Esophagus muscularis mucosa (tissue), 3 donors: ENCODE measurements at regions not wholly inside any gene's neighbourhood (a gene's known extent, or its start where the extent isn't known, plus 50 kb on each side); places are given as distances from the start of the nearest gene placed in this dataset.

Experiments
- POLR2A ChIP-seq: fragments of 450-650 bp; IDR thresholded peaks from one replicate; pipeline ENCODE4 v1.6.1; 2017; ENCODE audit warnings: antibody characterized with exemption, moderate library complexity, mild to moderate bottlenecking, low read depth
- POLR2AphosphoS5 ChIP-seq, 2 donors: sonication (generic); formaldehyde crosslinking; IDR thresholded peaks; one replicate each; pipeline ENCODE4 v1.6.1; 2017; ENCODE audit warnings: antibody characterized with exemption in 2 of 2
- TF ChIP-seq, protein P1 (sequence below), 3 experiments: fragments of 200-600 bp in 2 of 3; fragments of 450-650 bp in 1 of 3; sonication (generic) in 2 of 3; IDR thresholded peaks; one replicate each; pipeline ENCODE4 v1.5.1; 2017 to 2019; ENCODE audit warnings: antibody characterized with exemption in 3 of 3, mild to moderate bottlenecking in 2 of 3, moderate library complexity in 1 of 3

DNA sequence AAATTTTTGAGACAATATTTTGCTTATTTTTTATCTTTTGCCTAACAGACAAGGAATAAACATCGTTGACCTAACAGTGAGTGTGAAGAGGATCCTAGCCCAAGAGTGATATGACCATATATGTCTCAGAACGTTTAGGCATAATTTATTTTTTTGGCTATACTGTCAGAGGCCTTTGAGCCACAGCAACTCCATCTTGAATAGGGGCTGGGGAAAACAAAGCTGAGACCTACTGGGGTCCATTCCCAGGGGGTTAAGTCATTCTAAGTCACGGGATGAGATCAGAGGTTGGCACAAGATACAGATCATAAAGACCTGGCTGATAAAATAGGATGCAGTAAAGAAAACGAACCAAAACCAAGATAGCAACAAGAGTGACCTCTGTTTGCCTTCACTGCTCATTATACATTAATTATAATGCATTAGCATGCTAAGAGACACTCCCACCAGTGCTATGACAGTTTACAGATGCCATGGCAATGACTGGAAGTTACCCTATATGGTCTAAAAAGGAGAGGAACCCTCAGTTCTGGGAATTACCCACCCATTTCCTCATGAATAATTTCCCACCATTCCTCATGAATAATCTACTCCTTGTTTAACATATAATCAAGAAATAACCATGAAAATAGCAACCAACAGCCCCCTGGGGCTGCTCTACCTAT is 510.9 kb upstream of the PCDH9 start:
- no peak for TF ChIP-seq POLR2A
- TF ChIP-seq, protein P1, sequence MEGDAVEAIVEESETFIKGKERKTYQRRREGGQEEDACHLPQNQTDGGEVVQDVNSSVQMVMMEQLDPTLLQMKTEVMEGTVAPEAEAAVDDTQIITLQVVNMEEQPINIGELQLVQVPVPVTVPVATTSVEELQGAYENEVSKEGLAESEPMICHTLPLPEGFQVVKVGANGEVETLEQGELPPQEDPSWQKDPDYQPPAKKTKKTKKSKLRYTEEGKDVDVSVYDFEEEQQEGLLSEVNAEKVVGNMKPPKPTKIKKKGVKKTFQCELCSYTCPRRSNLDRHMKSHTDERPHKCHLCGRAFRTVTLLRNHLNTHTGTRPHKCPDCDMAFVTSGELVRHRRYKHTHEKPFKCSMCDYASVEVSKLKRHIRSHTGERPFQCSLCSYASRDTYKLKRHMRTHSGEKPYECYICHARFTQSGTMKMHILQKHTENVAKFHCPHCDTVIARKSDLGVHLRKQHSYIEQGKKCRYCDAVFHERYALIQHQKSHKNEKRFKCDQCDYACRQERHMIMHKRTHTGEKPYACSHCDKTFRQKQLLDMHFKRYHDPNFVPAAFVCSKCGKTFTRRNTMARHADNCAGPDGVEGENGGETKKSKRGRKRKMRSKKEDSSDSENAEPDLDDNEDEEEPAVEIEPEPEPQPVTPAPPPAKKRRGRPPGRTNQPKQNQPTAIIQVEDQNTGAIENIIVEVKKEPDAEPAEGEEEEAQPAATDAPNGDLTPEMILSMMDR (IDR thresholded peaks at IDR 0.05): no peak
- TF ChIP-seq POLR2AphosphoS5 (IDR thresholded peaks at IDR 0.05): no peak
